Body of pancreas (tissue), 4 donors: ENCODE measurements at regions not wholly inside any gene's neighbourhood (a gene's known extent, or its start where the extent isn't known, plus 50 kb on each side); places are given as distances from the start of the nearest gene placed in this dataset.

Source experiments
- POLR2A ChIP-seq, 3 donors: fragments of 450-650 bp; IDR thresholded peaks; one replicate each; pipeline ENCODE4 v1.6.1; 2016; ENCODE audit warnings: antibody characterized with exemption in 3 of 3, mild to moderate bottlenecking in 2 of 3
- TF ChIP-seq, protein P1 (sequence below), 7 experiments: fragments of 450-650 bp in 4 of 7; fragments of 200-600 bp in 3 of 7; sonication (generic) in 3 of 7; IDR thresholded peaks; one replicate each; pipeline ENCODE4 v1.5.1; 2016 to 2019; ENCODE audit warnings: antibody characterized with exemption in 7 of 7

DNA sequence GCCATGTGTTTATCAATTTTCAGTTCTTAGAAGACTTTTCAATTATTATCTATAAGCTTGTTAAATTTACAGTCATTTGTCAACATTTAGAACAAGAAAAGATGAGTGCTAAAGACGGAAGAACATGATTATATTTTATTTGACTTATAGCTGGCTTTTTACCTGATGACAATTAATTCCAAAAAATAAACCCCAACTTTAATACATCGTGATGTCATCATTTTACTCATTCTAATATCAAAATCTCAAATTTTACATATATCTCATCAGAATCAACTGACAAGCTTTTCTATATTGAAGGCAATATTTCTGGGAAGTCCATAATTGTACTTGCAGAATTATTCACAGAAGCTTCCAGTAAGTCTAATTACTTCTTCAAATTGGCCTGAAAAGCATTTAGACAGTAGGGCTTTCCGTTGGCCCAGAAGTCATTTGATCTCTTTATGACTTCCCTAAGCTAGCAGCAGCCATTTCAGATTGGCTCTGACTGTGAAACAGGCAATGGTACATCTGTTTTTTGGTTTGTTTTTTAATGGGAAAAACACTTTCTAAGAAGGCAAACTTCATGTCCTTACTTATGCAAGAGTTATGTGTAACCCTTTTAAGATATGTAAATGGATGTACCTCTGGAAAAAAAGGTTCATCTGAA lies 234.7 kb upstream of the PLSCR5 start:
- TF ChIP-seq, protein P1, sequence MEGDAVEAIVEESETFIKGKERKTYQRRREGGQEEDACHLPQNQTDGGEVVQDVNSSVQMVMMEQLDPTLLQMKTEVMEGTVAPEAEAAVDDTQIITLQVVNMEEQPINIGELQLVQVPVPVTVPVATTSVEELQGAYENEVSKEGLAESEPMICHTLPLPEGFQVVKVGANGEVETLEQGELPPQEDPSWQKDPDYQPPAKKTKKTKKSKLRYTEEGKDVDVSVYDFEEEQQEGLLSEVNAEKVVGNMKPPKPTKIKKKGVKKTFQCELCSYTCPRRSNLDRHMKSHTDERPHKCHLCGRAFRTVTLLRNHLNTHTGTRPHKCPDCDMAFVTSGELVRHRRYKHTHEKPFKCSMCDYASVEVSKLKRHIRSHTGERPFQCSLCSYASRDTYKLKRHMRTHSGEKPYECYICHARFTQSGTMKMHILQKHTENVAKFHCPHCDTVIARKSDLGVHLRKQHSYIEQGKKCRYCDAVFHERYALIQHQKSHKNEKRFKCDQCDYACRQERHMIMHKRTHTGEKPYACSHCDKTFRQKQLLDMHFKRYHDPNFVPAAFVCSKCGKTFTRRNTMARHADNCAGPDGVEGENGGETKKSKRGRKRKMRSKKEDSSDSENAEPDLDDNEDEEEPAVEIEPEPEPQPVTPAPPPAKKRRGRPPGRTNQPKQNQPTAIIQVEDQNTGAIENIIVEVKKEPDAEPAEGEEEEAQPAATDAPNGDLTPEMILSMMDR (IDR thresholded peaks at IDR 0.05) = no peak
- no peak for TF ChIP-seq POLR2A (IDR thresholded peaks at IDR 0.05)
